ENCODE measurements at regions not wholly inside any gene's neighbourhood (a gene's known extent, or its start where the extent isn't known, plus 50 kb on each side); places are given as distances from the start of the nearest gene placed in this dataset.

DNA sequence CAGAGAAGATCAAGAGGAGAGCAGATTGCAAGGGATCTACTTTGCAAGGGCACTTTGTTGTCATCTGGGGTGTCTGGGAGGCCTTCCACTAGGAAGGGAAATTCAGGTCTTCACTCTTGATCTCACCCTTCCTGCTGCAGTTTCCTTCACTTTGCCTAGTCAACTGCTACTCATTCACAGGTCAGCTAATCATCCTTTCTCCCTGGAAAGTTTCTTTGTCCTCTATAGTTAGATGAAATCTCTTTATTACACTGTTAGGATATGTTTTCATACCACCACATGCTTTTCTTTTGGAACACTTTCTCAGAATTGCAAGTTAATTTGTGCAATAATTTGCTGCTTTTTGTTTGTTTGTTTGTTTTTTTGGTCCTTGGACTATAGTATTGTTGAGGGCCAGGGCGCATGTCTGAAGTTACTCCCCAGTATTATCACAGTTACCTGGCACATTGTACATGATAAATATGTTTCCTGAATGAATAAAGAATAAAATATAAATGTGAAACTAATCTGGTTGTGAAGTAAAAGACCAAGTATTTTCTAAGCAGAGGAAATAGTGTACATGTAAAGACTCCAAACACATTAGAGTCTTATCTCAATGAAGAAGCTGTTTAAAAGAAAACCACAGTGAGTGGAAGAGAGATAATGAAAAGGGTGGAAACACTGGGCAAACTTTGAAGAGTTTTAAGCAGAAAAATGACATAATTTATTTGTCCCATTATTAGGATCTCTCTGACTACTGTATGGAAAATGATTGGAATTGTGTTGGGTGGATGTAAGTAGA lies 139.9 kb upstream of the DGKB start:
- TF ChIP-seq CTCF (IDR thresholded peaks at IDR 0.05; ENCODE audit: low read depth, low read length, missing control alignments), result no peak
- no peak for DNase-seq (ENCODE audit: low read depth)
- in situ Hi-C loops (cut with HindIII; ENCODE audit: low sequenced_read_pairs), result no loop called here
- no peak overlapping the region for H3K4me3 ChIP-seq (ENCODE audit: low read depth, low read length)

- H3K4me3 ChIP-seq (ENCODE audit: low read depth, low read length), result no peak overlapping the region
- in situ Hi-C loops (cut with HindIII; ENCODE audit: low sequenced_read_pairs), result no loop called here
- no peak for DNase-seq (ENCODE audit: low read depth)
- TF ChIP-seq CTCF (IDR thresholded peaks at IDR 0.05; ENCODE audit: low read depth, low read length, missing control alignments), result no peak
These were observed 138.7 kb upstream of the DGKB start for GRCh38 chr7:15041226-15041625.

- no peak overlapping the region for H3K4me3 ChIP-seq (ENCODE audit: low read depth, low read length)
- in situ Hi-C loops (cut with HindIII; ENCODE audit: low sequenced_read_pairs), result no loop called here
- no peak for DNase-seq (ENCODE audit: low read depth)
- TF ChIP-seq CTCF (IDR thresholded peaks at IDR 0.05; ENCODE audit: low read depth, low read length, missing control alignments), result no peak
These were observed 133.3 kb upstream of the DGKB start for GRCh38 chr7:15035814-15036213.

GRCh38 chr7:15033039-15033438 lies 130.5 kb upstream of the DGKB start:
- TF ChIP-seq CTCF (IDR thresholded peaks at IDR 0.05; ENCODE audit: low read depth, low read length, missing control alignments), result no peak
- in situ Hi-C loops (cut with HindIII; ENCODE audit: low sequenced_read_pairs), result no loop called here
- DNase-seq (ENCODE audit: low read depth), result no peak
- H3K4me3 ChIP-seq (ENCODE audit: low read depth, low read length), result no peak overlapping the region

DNA sequence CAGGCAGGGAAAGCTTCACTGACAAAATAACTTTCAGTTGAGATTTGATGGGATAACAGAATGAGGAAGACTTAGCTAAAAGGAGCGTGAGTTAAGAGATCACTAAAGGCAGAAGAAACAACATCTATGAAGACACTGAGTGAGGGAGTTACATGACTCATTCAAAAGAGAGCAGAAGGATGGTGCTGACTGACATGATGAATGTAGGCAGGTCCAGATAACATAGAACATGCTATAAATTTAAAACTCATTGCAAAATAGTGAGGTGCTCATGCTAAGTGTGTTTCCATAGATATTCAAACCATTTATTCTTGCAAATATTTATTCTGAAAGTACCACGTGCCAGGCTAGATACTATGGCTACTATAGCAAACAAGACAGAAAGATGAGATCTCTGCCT lies 116.4 kb upstream of the DGKB start:
- no peak for TF ChIP-seq CTCF (IDR thresholded peaks at IDR 0.05; ENCODE audit: low read depth, low read length, missing control alignments)
- in situ Hi-C loops (cut with HindIII; ENCODE audit: low sequenced_read_pairs), result loop anchor here (25.0 kb wide), 1 partner anchor 307 kb away; no protein-coding TSS in a partner anchor
- no peak overlapping the region for H3K4me3 ChIP-seq (ENCODE audit: low read depth, low read length)
- DNase-seq (ENCODE audit: low read depth), result no peak

GRCh38 chr7:15016766-15017165 lies 114.2 kb upstream of the DGKB start:
- in situ Hi-C loops (cut with HindIII; ENCODE audit: low sequenced_read_pairs), result loop anchor here (25.0 kb wide), 1 partner anchor 304 kb away; no protein-coding TSS in a partner anchor
- no peak for TF ChIP-seq CTCF (IDR thresholded peaks at IDR 0.05; ENCODE audit: low read depth, low read length, missing control alignments)
- H3K4me3 ChIP-seq (ENCODE audit: low read depth, low read length), result no peak overlapping the region
- no peak for DNase-seq (ENCODE audit: low read depth)
